ENCODE measurements at regions not wholly inside any gene's neighbourhood (a gene's known extent, or its start where the extent isn't known, plus 50 kb on each side); places are given as distances from the start of the nearest gene placed in this dataset.

DNA sequence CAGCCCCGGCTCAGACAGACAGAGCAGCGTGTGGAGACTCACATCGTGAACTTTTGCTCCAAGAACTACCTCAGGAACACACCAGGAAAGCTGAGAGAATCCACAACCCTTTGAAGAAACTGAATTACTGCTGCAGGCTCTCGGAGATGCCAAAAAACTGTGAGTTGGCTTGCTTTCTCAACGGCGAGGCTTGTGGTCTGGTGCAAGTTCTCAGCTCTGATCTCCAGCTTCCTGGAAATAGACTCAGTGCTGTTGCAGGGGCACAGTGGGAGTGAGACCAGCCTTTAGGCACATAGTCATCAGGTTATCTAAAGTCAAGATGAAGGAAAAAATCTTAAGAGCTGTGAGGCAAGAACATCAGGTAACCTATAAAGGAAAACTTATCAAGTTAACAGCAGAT, 273.7 kb upstream of the LRATD1 start:
- TF ChIP-seq CTCF (conservative IDR thresholded peaks at IDR 0.05 in 1 of 2, IDR thresholded peaks at IDR 0.05 in 1 of 2; ENCODE audit: low read depth in 1 of 2, low read length in 2 of 2) (no peak), EZH2 (IDR thresholded peaks at IDR 0.05; ENCODE audit: low read length, missing control alignments) (no peak)
